ENCODE measurements at regions not wholly inside any gene's neighbourhood (a gene's known extent, or its start where the extent isn't known, plus 50 kb on each side); places are given as distances from the start of the nearest gene placed in this dataset.

- no peak for TF ChIP-seq CTCF (IDR thresholded peaks at IDR 0.05)
- DNase-seq = no peak
- Mint-ChIP-seq H3K36me3 (ENCODE audit: low read depth) (no peaks in the 10 kb centered on the region), H3K4me3 (no peak overlapping the region), H3K27me3 (ENCODE audit: low read depth, poor library complexity) (peaks cover 3% of the 10 kb centered on the region), H3K9me3 (no peaks in the 10 kb centered on the region), H3K4me1 (no peaks in the 10 kb centered on the region), H3K27ac (no peak overlapping the region)
Measured at GRCh38 chr9:75463871-75464270, 375.6 kb downstream of the OSTF1 start.

GRCh38 chr9:75464726-75465125 lies 376.4 kb downstream of the OSTF1 start:
- Mint-ChIP-seq H3K4me3 (no peak overlapping the region), H3K27ac (no peak overlapping the region)

GRCh38 chr9:75467142-75467541 lies 378.8 kb downstream of the OSTF1 start:
- no peaks in the 10 kb centered on the region for H3K9me3 Mint-ChIP-seq
- H3K4me1 Mint-ChIP-seq = peaks cover 15% of the 10 kb centered on the region
- TF ChIP-seq CTCF (IDR thresholded peaks at IDR 0.05) = no peak
- no peaks in the 10 kb centered on the region for H3K27me3 Mint-ChIP-seq (ENCODE audit: low read depth, poor library complexity)
- no peak overlapping the region for H3K27ac Mint-ChIP-seq
- no peaks in the 10 kb centered on the region for H3K36me3 Mint-ChIP-seq (ENCODE audit: low read depth)
- no peak for DNase-seq
- no peak overlapping the region for H3K4me3 Mint-ChIP-seq

More at GRCh38 chr9:75464726-75465125, 376.4 kb downstream of the OSTF1 start:
- TF ChIP-seq CTCF (IDR thresholded peaks at IDR 0.05) = no peak
- H3K9me3 Mint-ChIP-seq = no peaks in the 10 kb centered on the region
- H3K4me1 Mint-ChIP-seq = no peaks in the 10 kb centered on the region
- peaks cover 3% of the 10 kb centered on the region for H3K27me3 Mint-ChIP-seq (ENCODE audit: low read depth, poor library complexity)
- H3K36me3 Mint-ChIP-seq (ENCODE audit: low read depth) = no peaks in the 10 kb centered on the region
- no peak for DNase-seq

- no peak for TF ChIP-seq CTCF (IDR thresholded peaks at IDR 0.05)
- H3K27ac Mint-ChIP-seq = no peak overlapping the region
- no peaks in the 10 kb centered on the region for H3K27me3 Mint-ChIP-seq (ENCODE audit: low read depth, poor library complexity)
- DNase-seq = no peak
- no peak overlapping the region for H3K4me3 Mint-ChIP-seq
- H3K4me1 Mint-ChIP-seq = peaks cover 15% of the 10 kb centered on the region
- no peaks in the 10 kb centered on the region for H3K36me3 Mint-ChIP-seq (ENCODE audit: low read depth)
- no peaks in the 10 kb centered on the region for H3K9me3 Mint-ChIP-seq
Measured at GRCh38 chr9:75471549-75472114, 383.3 kb downstream of the OSTF1 start.

GRCh38 chr9:75482566-75482965 lies 394.3 kb downstream of the OSTF1 start:
- no peak overlapping the region for H3K27ac Mint-ChIP-seq
- peaks cover 11% of the 10 kb centered on the region for H3K36me3 Mint-ChIP-seq (ENCODE audit: low read depth)
- H3K9me3 Mint-ChIP-seq = peaks cover 13% of the 10 kb centered on the region
- no peak for TF ChIP-seq CTCF (IDR thresholded peaks at IDR 0.05)
- no peak for DNase-seq
- no peak overlapping the region for H3K4me3 Mint-ChIP-seq
- H3K4me1 Mint-ChIP-seq = peaks cover 15% of the 10 kb centered on the region
- peaks cover 11% of the 10 kb centered on the region for H3K27me3 Mint-ChIP-seq (ENCODE audit: low read depth, poor library complexity)

- no peak for TF ChIP-seq CTCF (IDR thresholded peaks at IDR 0.05)
- no peak for DNase-seq
- peaks cover under 1% of the 10 kb centered on the region for H3K36me3 Mint-ChIP-seq (ENCODE audit: low read depth)
- H3K27me3 Mint-ChIP-seq (ENCODE audit: low read depth, poor library complexity) = peaks cover 9% of the 10 kb centered on the region
- no peak overlapping the region for H3K27ac Mint-ChIP-seq
- peaks cover 26% of the 10 kb centered on the region for H3K4me1 Mint-ChIP-seq
- H3K4me3 Mint-ChIP-seq = no peak overlapping the region
- H3K9me3 Mint-ChIP-seq = peaks cover 2% of the 10 kb centered on the region
Measured at GRCh38 chr9:75483636-75484035, 395.3 kb downstream of the OSTF1 start.

All from nephron progenitor cell (in vitro differentiated cells).